Astrocyte (in vitro differentiated cells and primary cell): ENCODE measurements at regions not wholly inside any gene's neighbourhood (a gene's known extent, or its start where the extent isn't known, plus 50 kb on each side); places are given as distances from the start of the nearest gene placed in this dataset.

Experiments used
- CTCF ChIP-seq: IDR thresholded peaks from 2 replicates; pipeline ENCODE4 v1.5.1; 2011; ENCODE audit warnings: low read depth, mild to moderate bottlenecking, inconsistent platforms, low read length, moderate library complexity; ENCODE audit not compliant: insufficient read depth
- EZH2 ChIP-seq: IDR thresholded peaks from 2 replicates; pipeline ENCODE4 v1.6.1; 2012; ENCODE audit warnings: mild to moderate bottlenecking, low read length, inconsistent platforms; ENCODE audit not compliant: insufficient read depth

- TF ChIP-seq EZH2 (no peak), CTCF (no peak)
Measured at GRCh38 chr17:79288950-79289349, 214.3 kb downstream of the ENGASE start.
